ENCODE measurements at regions not wholly inside any gene's neighbourhood (a gene's known extent, or its start where the extent isn't known, plus 50 kb on each side); places are given as distances from the start of the nearest gene placed in this dataset.

DNA sequence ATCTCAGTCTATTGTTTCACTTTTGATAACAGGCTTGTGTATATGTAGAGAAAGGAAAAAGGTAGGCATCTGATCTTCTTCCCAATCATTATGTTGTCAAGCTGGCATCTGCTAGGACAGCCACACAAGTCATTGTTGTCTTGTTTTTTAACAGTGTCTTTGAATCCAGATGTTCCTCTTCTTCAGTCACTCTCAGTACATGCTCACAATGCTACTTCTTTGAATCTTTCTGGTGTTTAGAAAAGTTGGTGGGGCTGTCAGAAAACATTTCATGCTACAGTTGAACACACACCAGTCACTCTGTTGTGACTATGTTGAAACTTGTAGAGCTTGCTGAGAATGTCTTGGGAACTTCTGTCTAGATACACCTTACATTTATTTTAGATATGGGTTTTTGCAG lies 1231.4 kb upstream of the MIR17HG start:
- no peak for DNase-seq

DNA sequence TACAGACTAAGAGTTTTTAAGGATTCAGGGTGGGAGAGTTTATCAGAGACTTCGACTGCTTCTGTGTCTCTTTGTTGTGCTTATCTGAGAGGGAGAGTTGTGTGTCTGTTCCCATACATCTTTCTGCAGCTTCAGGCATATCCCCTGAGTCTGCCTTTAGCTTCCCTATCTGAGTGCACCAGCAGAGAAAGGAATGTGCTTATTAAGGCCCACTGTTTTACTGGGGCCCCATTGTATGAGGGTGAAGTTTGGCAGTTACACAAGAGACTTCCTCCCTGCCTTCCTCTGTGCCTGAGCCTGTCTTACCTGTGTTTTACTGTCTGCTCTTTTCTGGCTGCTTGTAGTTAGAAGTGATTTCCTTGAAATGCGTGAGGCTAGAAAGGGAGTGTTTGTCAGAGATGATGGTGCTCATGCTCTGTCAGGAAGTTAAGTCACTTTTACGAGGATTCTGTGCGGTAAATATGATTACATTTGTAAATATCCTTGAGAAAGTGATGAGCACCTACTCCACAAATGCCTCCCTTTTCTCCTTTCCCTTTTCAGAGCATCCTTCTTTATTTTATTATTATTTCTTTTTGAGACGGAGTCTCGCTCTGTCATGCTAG lies 1228.9 kb upstream of the MIR17HG start:
- no peak for DNase-seq

DNA sequence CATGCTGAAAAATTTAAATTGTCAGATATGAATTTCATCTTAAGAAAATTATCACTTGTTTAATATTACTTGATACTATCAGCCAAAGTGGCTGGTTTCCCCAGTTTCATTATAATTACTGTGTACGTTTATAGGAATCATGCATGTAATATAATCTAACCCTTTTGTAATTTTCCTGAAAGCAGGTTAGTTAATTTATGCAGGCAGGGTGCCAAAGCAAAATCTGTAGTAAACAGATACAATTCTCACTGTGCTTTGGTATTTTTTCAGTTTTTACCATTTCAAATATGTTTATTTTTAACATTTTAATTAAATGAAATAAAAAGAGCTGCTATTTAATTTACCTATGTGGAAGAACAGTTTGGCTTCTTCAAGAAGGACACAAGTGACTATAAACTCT lies 1227.5 kb upstream of the MIR17HG start:
- no peak for DNase-seq

DNA sequence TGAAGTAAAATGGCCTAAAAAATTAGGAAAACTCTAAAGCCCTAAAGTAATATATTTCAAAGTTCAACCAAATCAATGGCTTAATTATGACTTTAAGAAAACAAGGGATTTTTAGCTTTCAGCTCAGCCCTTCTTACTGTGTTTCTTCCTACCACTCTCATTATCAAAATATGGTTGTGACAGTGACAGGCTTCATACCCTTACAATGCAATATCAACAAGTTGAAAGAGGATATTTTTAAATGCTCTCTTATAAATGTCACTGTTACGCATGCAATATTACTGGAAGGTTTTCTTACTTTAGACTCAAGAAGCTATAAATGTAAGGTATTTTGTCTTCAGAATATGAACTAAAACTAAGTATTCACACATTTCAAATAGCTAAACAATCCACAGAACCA lies 1225.7 kb upstream of the MIR17HG start:
- DNase-seq, result no peak

- DNase-seq, result no peak
Measured at GRCh38 chr13:90122531-90122930, 1225.0 kb upstream of the MIR17HG start.

- no peak for DNase-seq
Measured at GRCh38 chr13:90135558-90135957, 1211.9 kb upstream of the MIR17HG start.

- no peak for DNase-seq
Measured at GRCh38 chr13:90142251-90142650, 1205.2 kb upstream of the MIR17HG start.

DNA sequence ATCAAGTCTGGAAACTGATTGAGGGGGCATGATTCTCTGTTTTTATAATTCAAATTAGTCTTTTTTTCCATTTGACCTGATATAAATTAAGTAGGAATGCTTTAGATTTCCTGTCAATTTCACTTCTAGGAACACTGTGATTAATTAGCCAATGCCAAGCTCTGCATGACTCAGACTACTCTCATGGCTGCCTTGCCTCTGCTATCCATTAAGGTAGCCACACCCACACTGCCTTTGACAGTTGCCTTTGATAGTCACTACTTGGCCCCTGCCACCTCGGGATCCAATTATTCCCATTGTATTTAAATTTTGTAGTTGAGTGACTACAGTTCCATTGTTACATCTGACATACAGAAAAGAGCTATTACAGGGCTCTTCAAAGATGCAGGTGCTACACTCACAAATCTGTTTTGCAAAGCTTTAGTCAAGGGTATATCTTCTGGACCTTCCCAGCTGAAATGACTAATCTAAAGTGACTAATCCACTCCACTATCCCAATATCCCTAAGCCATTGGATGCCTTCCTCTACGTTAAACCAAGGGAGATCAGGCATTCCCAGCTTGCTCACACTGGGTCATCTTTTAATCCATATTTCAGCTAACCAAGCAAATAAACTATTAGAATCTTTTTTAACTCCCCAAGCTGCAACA lies 1193.1 kb upstream of the MIR17HG start:
- DNase-seq, result no peak

DNA sequence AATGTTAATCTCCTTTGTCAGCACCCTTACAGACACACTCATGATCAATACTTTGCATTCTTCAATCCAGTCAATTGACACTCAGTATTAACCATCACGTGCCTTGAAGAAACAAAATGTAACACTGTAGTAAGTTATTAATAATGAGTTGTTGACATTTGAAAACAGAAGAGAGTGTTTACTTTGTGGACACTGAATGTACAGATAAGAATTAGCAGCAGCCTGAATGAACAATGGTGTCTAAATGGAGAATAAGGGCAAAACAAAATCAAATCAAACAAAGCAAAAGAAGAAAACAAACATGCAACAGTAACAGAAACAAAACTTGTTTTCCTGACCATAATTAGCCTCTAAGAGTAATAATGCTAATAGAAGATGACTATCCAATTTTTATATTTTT lies 1191.1 kb upstream of the MIR17HG start:
- no peak for DNase-seq

- DNase-seq, result no peak
Measured at GRCh38 chr13:90168953-90169352, 1178.5 kb upstream of the MIR17HG start.

- DNase-seq, result no peak
Measured at GRCh38 chr13:90170208-90170607, 1177.3 kb upstream of the MIR17HG start.

DNA sequence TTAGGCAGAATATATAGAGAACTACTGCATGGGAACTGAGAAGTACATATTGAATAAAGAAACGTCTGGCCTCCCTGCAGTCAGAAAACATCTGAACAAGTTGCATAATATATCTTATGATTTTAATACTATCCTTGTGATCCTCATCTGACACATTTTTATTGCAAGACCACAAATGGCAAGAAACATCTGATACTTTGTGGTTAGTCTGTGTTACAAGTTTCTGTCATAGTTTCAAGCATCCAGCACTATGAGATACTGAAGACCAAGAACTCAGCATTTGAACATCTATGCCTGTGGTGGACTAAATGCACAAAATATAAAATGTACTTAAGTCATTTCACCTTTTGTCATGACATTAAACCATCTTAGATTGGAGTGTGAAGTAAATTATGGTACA lies 1175.8 kb upstream of the MIR17HG start:
- no peak for DNase-seq

DNA sequence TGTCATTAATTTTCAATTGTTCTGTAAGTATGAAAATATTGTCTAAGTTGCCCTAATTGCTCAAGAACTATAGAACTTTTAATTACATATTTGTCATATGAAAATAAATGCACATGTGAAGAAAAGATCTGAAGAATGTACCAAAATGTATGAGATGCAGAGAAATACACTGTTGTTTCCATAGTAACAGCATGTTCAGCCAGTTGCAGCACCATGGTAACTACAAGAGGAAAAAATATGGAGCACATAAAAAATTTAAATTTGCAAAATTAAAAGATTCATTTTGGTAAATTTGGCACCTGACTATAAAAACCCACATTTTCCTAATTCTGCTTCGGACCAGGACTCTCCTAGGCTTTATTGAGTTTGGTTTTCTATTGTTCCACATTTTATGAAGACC lies 1170.0 kb upstream of the MIR17HG start:
- DNase-seq, result no peak

DNA sequence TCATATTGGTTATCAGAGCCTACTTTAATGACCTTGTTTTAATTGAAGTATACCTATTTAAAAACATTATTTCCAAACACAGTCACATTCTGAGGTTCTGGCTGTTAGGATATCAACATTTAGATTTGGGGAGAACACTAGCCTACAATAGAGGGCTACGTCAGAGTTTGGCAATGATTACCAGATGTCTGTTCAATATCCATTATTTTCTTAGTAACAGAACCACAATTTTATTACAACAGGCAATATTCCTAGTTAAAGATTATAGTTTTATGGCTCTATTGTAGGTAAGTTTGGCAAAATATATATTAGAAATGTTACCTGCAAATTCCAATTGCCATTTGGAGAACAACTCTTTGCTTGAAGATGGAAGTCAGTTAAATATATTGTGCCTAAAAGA lies 1163.1 kb upstream of the MIR17HG start:
- DNase-seq, result no peak

GRCh38 chr13:90185734-90186133 lies 1161.8 kb upstream of the MIR17HG start:
- no peak for DNase-seq

DNA sequence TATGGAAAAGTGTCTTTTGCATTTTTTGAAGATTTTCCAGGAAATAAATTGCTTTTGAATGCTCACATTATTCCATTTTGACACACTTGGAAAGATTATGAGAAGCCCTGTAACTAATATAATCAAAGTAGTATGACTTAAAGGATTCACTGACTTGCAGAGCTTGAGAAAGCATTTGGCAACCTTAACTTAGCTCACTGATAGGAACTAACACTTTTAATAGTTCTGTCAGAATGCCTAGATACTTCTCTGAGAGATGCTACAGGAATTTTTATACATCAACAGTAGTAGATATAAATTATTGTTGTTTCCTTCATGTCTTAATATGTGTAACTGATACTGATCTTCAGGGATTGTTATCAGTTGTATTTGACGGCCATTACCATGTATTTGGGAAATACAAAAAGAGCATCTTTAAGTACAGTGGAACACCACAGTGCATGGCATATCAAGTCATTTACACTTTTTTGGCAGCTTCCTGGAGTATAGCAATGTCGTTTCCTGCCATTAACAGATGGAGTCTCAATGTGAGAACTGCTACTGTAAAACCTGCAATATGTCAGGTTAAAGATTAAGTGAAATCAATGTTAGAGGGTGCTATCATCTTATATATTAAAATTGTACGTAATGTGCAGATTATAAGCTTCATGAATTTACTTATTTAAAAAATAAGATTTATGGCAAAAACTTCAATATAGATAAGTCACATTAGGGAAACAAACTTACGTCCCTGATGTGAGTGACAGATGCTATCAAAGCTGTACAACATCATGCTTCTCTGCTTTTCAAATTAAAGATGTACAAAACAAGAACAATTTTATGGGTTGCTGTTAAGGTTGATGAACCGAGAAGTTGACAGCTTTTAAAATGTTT lies 1159.8 kb upstream of the MIR17HG start:
- DNase-seq, result no peak

- no peak for DNase-seq
Measured at GRCh38 chr13:90188351-90188636, 1159.2 kb upstream of the MIR17HG start.

- DNase-seq, result no peak
Measured at GRCh38 chr13:90197722-90198121, 1149.8 kb upstream of the MIR17HG start.

DNA sequence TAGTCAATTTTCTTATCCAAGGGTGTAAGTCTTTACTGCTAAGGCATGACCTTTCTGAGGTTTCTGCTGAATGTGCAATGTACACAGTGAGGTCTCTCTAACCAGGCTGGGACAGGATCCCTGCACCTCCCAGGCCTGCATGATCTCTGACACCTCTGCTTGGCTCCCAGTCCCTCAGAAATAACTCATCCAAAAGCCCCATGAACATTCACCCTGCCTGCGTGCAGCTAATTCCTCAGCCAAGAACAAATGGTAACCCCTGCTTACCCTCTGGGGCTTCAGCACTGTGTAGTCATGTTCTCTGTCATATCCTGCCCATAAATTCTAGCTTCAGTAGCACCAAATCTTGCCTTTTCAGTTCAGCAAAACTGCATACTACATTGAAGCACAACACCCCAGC lies 1146.3 kb upstream of the MIR17HG start:
- no peak for DNase-seq

DNA sequence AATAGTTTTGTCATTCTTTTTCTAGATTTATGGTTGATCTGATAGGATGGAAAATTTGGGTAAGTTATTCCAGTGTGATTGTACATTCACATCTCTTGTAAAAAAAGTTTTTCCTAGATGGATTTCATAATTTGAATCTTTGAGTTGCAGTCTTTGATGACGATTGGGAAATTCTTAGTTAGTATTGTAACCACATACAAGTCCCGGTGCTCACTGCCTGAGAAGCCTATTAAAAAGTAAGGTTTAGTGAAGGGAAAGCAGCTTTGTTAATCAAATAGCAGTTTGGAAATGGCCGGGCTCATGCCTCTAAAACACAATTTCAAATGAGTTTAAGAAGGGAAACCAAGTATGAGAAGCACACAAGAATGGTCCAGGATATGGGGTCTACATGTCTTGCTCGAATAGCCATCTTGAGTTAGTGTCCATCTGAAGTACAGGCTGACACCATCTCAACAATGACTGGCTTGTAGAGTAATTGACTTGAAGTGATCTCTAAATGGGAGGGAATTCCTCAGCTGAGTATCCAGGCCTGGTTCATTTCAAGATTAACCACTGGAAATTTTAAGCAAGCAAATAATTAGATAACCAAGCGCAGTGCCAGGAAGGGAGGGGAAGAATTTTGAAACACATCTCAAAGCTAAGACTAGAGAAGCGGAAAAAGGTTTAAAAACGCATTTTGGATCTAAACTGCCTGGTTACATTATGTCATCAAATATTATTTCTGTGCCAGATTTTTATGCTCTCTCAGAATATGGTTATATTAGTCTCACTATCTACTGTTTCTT lies 1145.6 kb upstream of the MIR17HG start:
- no peak for DNase-seq

DNA sequence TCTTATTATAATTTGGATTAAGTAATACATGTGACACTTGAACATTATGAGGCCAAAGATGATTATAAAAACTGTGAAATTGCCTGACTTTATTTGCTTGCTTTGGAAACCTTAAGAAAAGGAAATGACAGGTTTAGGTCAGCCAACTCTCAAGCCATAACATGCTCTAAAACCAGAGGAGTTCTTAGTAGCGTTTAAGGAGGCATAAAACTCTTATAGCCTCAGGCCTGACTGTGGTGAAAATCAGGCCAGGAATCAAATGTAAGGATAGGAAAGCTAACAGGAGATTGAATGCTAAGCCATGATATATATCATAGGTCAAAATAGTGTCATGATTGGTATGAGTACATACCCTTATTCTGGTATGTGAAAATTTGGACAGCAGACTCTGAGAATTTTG lies 1142.4 kb upstream of the MIR17HG start:
- DNase-seq, result no peak

GRCh38 chr13:90205911-90206310 lies 1141.6 kb upstream of the MIR17HG start:
- DNase-seq, result no peak

GRCh38 chr13:90217275-90217674 lies 1130.2 kb upstream of the MIR17HG start:
- no peak for DNase-seq

GRCh38 chr13:90222758-90223157 lies 1124.7 kb upstream of the MIR17HG start:
- DNase-seq, result no peak

All from DMS153 (cell line).